Nucleus accumbens (tissue), 56 donors: ENCODE measurements at regions not wholly inside any gene's neighbourhood (a gene's known extent, or its start where the extent isn't known, plus 50 kb on each side); places are given as distances from the start of the nearest gene placed in this dataset.
"Not testable (repeated sequence)": the region's sequence is repeated elsewhere in the genome, so short reads cannot be mapped to it uniquely, and the experiment has no call there.

Experiments used
- DNase-seq, 56 donors: peaks; one replicate each; lab custom pipeline; 2025; lab: John Stamatoyannopoulos, UW

- no peak for DNase-seq
Measured at GRCh38 chr10:4405828-4406227, 420.2 kb upstream of the AKR1E2 start.

GRCh38 chr10:4403638-4404252 lies 422.3 kb upstream of the AKR1E2 start:
- DNase-seq = no peak

GRCh38 chr10:4401080-4401479 lies 424.9 kb upstream of the AKR1E2 start:
- DNase-seq = not testable (repeated sequence)

- DNase-seq = no peak
Measured at GRCh38 chr10:4399556-4399955, 426.5 kb upstream of the AKR1E2 start.

- no peak for DNase-seq
Measured at GRCh38 chr10:4398602-4399001, 427.4 kb upstream of the AKR1E2 start.

- DNase-seq = no peak
Measured at GRCh38 chr10:4397337-4397736, 428.7 kb upstream of the AKR1E2 start.

GRCh38 chr10:4396401-4397283 lies 429.4 kb upstream of the AKR1E2 start:
- no peak for DNase-seq

GRCh38 chr10:4395731-4396130 lies 430.3 kb upstream of the AKR1E2 start:
- DNase-seq = no peak

- not testable (repeated sequence) for DNase-seq
Measured at GRCh38 chr10:4394455-4394854, 431.6 kb upstream of the AKR1E2 start.

- no peak for DNase-seq
Measured at GRCh38 chr10:4391683-4392082, 434.3 kb upstream of the AKR1E2 start.

- DNase-seq = no peak
Measured at GRCh38 chr10:4390219-4390618, 435.8 kb upstream of the AKR1E2 start.

GRCh38 chr10:4385231-4385870 lies 440.7 kb upstream of the AKR1E2 start:
- DNase-seq = no peak

- no peak for DNase-seq
Measured at GRCh38 chr10:4384245-4384644, 441.8 kb upstream of the AKR1E2 start.

- DNase-seq = no peak
Measured at GRCh38 chr10:4383651-4384098, 442.3 kb upstream of the AKR1E2 start.

GRCh38 chr10:4382811-4383210 lies 443.2 kb upstream of the AKR1E2 start:
- DNase-seq = no peak

GRCh38 chr10:4373612-4374011 lies 452.4 kb upstream of the AKR1E2 start:
- no peak for DNase-seq

GRCh38 chr10:4373098-4373497 lies 452.9 kb upstream of the AKR1E2 start:
- DNase-seq = no peak

- no peak for DNase-seq
Measured at GRCh38 chr10:4372601-4373000, 453.4 kb upstream of the AKR1E2 start.

GRCh38 chr10:4371691-4372295 lies 454.2 kb upstream of the AKR1E2 start:
- no peak for DNase-seq

- DNase-seq = no peak
Measured at GRCh38 chr10:4370376-4370775, 455.6 kb upstream of the AKR1E2 start.

GRCh38 chr10:4361581-4361980 lies 464.4 kb upstream of the AKR1E2 start:
- no peak for DNase-seq
